HL-60 (cell line): ENCODE measurements at regions not wholly inside any gene's neighbourhood (a gene's known extent, or its start where the extent isn't known, plus 50 kb on each side); places are given as distances from the start of the nearest gene placed in this dataset.
"Not testable (repeated sequence)": the region's sequence is repeated elsewhere in the genome, so short reads cannot be mapped to it uniquely, and the experiment has no call there.

ENCODE experiments used
- DNase-seq, 2 experiments: peaks; one replicate each; pipeline ENCODE4 v3.0.0-alpha.2; 2010 to 2020; ENCODE audit warnings: low read depth in 1 of 2, low spot score in 1 of 2
- H3K27ac ChIP-seq: fragments of 250-450 bp; sonication (Bioruptor Pico); replicated peaks from 2 replicates; pipeline ENCODE4 v1.5.1; 2020; ENCODE audit warnings: mild to moderate bottlenecking, moderate library complexity
- H3K27me3 ChIP-seq: fragments of 250-450 bp; sonication (Bioruptor Pico); 2 replicates; pipeline ENCODE4 v1.5.1; 2021; ENCODE audit warnings: mild to moderate bottlenecking, moderate library complexity; ENCODE audit not compliant: insufficient read depth, poor library complexity, severe bottlenecking
- H3K4me3 ChIP-seq: replicated peaks from 2 replicates; pipeline ENCODE4 v1.5.1; 2011; ENCODE audit warnings: mild to moderate bottlenecking, control low read depth, low read length; ENCODE audit not compliant: insufficient read depth
- GABPA ChIP-seq: IDR thresholded peaks from 2 replicates; pipeline ENCODE4 v1.6.1; 2012; ENCODE audit warnings: low read depth
- POLR2AphosphoS5 ChIP-seq: IDR thresholded peaks from 2 replicates; pipeline ENCODE4 v1.6.1; 2012; ENCODE audit warnings: low read depth
- SPI1 ChIP-seq: IDR thresholded peaks from 2 replicates; pipeline ENCODE4 v1.6.1; 2012; ENCODE audit warnings: low read depth, mild to moderate bottlenecking, borderline replicate concordance
- TF ChIP-seq, protein P1 (sequence below): IDR thresholded peaks from one replicate; pipeline ENCODE4 v1.5.1; 2011; ENCODE audit warnings: low read length, control low read depth, inconsistent platforms; ENCODE audit not compliant: insufficient read depth
- TF ChIP-seq, protein P2 (sequence below): IDR thresholded peaks from 2 replicates; pipeline ENCODE4 v1.6.1; 2012; ENCODE audit warnings: low read depth; ENCODE audit not compliant: insufficient replicate concordance

DNA sequence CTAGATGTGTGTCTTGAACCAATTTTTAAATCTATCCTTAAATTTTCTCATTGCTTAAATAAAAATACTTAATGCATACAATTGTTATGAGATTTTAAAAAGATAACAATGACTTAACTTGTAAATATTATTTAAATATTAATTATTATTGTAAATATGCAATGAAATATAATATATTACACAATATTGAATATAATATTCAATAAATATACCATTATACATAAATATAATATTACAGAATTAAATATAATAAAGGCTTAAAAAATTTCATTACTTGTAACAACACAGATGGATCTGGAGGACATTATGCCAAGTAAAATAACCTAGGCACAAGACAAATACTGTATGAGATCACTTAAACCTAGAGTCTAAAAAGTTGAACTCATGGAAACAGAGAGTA, 1532.3 kb downstream of the PCDH9 start:
- Histone ChIP-seq H3K27me3 (no peaks in the 10 kb centered on the region), H3K4me3 (no peak overlapping the region), H3K27ac (no peak overlapping the region)
- TF ChIP-seq GABPA (no peak), SPI1 (no peak), POLR2AphosphoS5 (no peak)
- TF ChIP-seq, protein P1, sequence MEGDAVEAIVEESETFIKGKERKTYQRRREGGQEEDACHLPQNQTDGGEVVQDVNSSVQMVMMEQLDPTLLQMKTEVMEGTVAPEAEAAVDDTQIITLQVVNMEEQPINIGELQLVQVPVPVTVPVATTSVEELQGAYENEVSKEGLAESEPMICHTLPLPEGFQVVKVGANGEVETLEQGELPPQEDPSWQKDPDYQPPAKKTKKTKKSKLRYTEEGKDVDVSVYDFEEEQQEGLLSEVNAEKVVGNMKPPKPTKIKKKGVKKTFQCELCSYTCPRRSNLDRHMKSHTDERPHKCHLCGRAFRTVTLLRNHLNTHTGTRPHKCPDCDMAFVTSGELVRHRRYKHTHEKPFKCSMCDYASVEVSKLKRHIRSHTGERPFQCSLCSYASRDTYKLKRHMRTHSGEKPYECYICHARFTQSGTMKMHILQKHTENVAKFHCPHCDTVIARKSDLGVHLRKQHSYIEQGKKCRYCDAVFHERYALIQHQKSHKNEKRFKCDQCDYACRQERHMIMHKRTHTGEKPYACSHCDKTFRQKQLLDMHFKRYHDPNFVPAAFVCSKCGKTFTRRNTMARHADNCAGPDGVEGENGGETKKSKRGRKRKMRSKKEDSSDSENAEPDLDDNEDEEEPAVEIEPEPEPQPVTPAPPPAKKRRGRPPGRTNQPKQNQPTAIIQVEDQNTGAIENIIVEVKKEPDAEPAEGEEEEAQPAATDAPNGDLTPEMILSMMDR: no peak
- TF ChIP-seq, protein P2, sequence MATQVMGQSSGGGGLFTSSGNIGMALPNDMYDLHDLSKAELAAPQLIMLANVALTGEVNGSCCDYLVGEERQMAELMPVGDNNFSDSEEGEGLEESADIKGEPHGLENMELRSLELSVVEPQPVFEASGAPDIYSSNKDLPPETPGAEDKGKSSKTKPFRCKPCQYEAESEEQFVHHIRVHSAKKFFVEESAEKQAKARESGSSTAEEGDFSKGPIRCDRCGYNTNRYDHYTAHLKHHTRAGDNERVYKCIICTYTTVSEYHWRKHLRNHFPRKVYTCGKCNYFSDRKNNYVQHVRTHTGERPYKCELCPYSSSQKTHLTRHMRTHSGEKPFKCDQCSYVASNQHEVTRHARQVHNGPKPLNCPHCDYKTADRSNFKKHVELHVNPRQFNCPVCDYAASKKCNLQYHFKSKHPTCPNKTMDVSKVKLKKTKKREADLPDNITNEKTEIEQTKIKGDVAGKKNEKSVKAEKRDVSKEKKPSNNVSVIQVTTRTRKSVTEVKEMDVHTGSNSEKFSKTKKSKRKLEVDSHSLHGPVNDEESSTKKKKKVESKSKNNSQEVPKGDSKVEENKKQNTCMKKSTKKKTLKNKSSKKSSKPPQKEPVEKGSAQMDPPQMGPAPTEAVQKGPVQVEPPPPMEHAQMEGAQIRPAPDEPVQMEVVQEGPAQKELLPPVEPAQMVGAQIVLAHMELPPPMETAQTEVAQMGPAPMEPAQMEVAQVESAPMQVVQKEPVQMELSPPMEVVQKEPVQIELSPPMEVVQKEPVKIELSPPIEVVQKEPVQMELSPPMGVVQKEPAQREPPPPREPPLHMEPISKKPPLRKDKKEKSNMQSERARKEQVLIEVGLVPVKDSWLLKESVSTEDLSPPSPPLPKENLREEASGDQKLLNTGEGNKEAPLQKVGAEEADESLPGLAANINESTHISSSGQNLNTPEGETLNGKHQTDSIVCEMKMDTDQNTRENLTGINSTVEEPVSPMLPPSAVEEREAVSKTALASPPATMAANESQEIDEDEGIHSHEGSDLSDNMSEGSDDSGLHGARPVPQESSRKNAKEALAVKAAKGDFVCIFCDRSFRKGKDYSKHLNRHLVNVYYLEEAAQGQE: no peak
- DNase-seq: no peak

DNA sequence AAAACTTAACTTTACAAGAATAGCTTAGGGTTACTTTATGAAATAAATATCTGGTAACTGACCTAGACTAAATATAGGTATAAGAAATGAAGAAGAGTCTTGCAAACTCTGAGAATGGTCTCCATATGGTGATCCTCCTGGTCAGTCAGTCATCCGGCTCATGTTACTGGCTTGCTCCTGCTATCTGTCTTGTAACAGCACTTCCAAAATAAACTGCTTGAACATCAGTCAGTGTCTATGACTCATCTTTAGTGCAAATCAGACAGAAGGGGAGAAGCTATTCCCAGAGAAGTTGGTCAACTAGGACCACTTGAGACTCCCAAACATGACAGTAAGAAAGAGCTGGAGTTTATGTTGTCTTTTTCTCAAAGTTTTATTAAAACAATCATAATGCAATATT, 1550.9 kb downstream of the PCDH9 start:
- no peaks in the 10 kb centered on the region for H3K27me3 ChIP-seq
- no peak overlapping the region for H3K4me3 ChIP-seq
- no peak for TF ChIP-seq GABPA
- no peak for TF ChIP-seq POLR2AphosphoS5
- TF ChIP-seq, protein P1: no peak
- no peak for TF ChIP-seq SPI1
- TF ChIP-seq, protein P2: no peak
- no peak overlapping the region for H3K27ac ChIP-seq
- no peak for DNase-seq

DNA sequence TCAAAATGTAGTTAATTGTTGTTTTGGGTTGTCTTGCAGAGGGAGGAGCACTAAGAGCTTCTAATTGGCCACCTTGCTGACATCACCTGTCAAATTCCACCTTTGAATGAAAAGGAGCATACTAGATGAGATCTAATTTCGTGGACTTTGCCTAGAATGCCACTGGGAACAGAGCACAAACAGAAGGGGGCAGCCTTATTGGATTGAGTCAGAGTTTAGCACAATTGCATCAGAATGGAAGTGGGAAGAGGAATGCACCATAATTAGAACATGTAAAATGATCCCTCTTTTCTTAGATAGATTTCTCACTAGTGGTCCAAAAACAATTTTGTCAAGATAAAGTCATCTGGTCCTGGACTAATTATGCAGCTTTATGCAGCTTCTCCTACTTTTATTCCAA, 1552.2 kb downstream of the PCDH9 start:
- TF ChIP-seq GABPA (no peak), SPI1 (no peak), POLR2AphosphoS5 (no peak)
- TF ChIP-seq, protein P1: no peak
- TF ChIP-seq, protein P2: no peak
- Histone ChIP-seq H3K27ac (no peak overlapping the region), H3K27me3 (no peaks in the 10 kb centered on the region), H3K4me3 (no peak overlapping the region)
- no peak for DNase-seq

DNA sequence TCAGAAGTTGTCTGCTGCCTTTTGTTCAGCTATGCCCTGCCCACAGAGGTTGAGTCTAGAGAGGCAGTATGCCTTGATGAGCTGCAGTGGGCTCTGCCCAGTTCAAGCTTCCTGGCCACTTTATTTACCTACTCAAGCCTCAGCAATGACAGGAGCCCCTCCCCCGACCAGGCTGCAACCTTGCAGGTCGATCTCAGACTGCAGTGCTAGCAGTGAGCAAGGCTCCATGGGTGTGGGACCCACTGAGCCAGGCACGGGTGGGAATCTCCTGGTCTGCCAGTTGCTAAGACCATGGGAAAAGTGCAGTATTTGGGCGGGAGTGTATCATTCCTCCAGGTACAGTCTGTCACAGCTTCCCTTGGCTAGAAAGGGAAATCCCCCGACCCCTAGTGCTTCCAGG, 1554.8 kb downstream of the PCDH9 start:
- not testable (repeated sequence) for H3K4me3 ChIP-seq, H3K27me3 ChIP-seq, H3K27ac ChIP-seq, DNase-seq
